Upper lobe of left lung (tissue), 4 donors: ENCODE measurements at regions not wholly inside any gene's neighbourhood (a gene's known extent, or its start where the extent isn't known, plus 50 kb on each side); places are given as distances from the start of the nearest gene placed in this dataset.

ENCODE experiments used
- POLR2A ChIP-seq, 4 donors: fragments of 450-650 bp; IDR thresholded peaks; one replicate each; pipeline ENCODE4 v1.5.1; 2016 to 2017; ENCODE audit warnings: antibody characterized with exemption in 4 of 4, mild to moderate bottlenecking in 2 of 4
- TF ChIP-seq, protein P1 (sequence below), 6 experiments: fragments of 450-650 bp in 4 of 6; fragments of 200-600 bp in 2 of 6; sonication (generic) in 2 of 6; IDR thresholded peaks; one replicate each; pipeline ENCODE4 v1.5.1; 2016 to 2019; ENCODE audit warnings: antibody characterized with exemption in 6 of 6

DNA sequence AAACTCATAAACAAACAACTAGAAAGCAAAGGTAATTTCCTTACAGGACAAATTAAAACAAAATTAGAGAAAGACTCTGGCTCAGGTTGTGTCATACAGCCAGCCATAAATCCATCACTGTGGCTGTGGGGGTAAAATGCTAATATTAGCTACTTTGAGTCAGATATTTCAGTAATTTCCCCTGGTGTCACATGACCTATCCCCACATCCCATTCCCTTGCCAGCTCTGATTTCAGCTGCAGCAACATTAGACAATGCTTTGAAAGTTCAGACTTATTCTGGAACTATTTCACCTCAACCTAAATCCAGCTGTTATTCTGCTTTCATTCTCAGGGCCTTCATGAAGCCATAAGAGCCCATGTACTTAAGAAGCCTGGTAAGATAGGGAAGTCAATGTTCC is 55.3 kb downstream of the RPL10L start:
- TF ChIP-seq, protein P1, sequence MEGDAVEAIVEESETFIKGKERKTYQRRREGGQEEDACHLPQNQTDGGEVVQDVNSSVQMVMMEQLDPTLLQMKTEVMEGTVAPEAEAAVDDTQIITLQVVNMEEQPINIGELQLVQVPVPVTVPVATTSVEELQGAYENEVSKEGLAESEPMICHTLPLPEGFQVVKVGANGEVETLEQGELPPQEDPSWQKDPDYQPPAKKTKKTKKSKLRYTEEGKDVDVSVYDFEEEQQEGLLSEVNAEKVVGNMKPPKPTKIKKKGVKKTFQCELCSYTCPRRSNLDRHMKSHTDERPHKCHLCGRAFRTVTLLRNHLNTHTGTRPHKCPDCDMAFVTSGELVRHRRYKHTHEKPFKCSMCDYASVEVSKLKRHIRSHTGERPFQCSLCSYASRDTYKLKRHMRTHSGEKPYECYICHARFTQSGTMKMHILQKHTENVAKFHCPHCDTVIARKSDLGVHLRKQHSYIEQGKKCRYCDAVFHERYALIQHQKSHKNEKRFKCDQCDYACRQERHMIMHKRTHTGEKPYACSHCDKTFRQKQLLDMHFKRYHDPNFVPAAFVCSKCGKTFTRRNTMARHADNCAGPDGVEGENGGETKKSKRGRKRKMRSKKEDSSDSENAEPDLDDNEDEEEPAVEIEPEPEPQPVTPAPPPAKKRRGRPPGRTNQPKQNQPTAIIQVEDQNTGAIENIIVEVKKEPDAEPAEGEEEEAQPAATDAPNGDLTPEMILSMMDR (IDR thresholded peaks at IDR 0.05), result no peak
- TF ChIP-seq POLR2A (IDR thresholded peaks at IDR 0.05), result no peak
